ENCODE measurements at regions not wholly inside any gene's neighbourhood (a gene's known extent, or its start where the extent isn't known, plus 50 kb on each side); places are given as distances from the start of the nearest gene placed in this dataset.
"Not testable (repeated sequence)": the region's sequence is repeated elsewhere in the genome, so short reads cannot be mapped to it uniquely, and the experiment has no call there.

- H3K4me2 ChIP-seq = no peak overlapping the region
- H4K20me1 ChIP-seq = no peaks in the 10 kb centered on the region
- no peak overlapping the region for H3K9ac ChIP-seq
- H3K4me1 ChIP-seq = no peaks in the 10 kb centered on the region
- no peaks in the 10 kb centered on the region for H3K36me3 ChIP-seq
- no peaks in the 10 kb centered on the region for H3K9me3 ChIP-seq (replicated peaks in 1 of 11)
- H3K27me3 ChIP-seq = no peaks in the 10 kb centered on the region
- no peak overlapping the region for H3K27ac ChIP-seq
- TF ChIP-seq Cebpa-rat (IDR thresholded peaks at IDR 0.05) = no peak
- no peak overlapping the region for H3K4me3 ChIP-seq
Observed at GRCh38 chr20:12575352-12576095, 433.2 kb upstream of the SPTLC3 start.

DNA sequence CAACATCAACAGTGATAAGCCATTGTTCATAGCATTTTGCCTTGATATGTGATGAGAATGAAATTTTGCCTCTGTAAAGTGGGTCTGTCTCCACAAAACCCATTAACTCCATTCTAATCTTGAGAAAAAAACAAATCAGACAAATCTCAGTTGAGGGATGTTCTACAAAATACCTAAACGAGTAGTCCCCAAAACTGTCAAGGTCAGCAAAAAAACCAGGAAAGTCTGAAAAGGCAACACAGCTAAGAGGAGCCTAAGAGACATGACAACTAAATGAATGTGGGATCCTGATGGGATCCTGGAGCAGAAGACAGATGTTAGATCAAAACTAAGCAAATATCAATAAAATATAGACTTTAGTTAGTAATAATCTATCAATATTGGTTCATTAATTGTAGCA lies 431.6 kb upstream of the SPTLC3 start:
- TF ChIP-seq Cebpa-rat (IDR thresholded peaks at IDR 0.05) = no peak
- Histone ChIP-seq H3K36me3 (no peaks in the 10 kb centered on the region), H3K4me1 (no peaks in the 10 kb centered on the region), H3K27ac (no peak overlapping the region), H3K4me2 (no peak overlapping the region), H4K20me1 (no peaks in the 10 kb centered on the region), H3K27me3 (no peaks in the 10 kb centered on the region), H3K4me3 (no peak overlapping the region), H3K9me3 (replicated peaks in 1 of 11) (peaks cover 0 to 4% (median 0%) of the 10 kb centered on the region in 11 experiments; a peak in 1 of 22 replicates), H3K9ac (no peak overlapping the region)

GRCh38 chr20:12581644-12582289 lies 427.0 kb upstream of the SPTLC3 start:
- Histone ChIP-seq H3K4me3 (no peak overlapping the region), H3K9me3 (replicated peaks in 1 of 11) (peaks cover 0 to 7% (median 0%) of the 10 kb centered on the region in 11 experiments; a peak in 2 of 22 replicates), H4K20me1 (no peaks in the 10 kb centered on the region), H3K27ac (no peak overlapping the region), H3K4me1 (no peaks in the 10 kb centered on the region), H3K27me3 (no peaks in the 10 kb centered on the region), H3K9ac (no peak overlapping the region), H3K36me3 (no peaks in the 10 kb centered on the region), H3K4me2 (no peak overlapping the region)
- TF ChIP-seq Cebpa-rat (IDR thresholded peaks at IDR 0.05) = no peak

DNA sequence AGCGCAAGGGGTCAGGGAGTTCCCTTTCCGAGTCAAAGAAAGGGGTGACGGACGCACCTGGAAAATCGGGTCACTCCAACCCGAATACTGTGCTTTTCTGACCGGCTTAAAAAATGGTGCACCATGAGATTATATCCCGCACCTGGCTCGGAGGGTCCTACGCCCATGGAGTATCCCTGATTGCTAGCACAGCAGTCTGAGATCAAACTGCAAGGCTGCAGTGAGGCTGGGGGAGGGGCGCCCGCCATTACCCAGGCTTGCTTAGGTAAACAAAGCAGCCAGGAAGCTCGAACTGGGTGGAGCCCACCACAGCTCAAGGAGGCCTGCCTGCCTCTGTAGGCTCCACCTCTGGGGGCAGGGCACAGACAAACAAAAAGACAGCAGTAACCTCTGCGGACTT lies 426.1 kb upstream of the SPTLC3 start:
- not testable (repeated sequence) for H3K9ac ChIP-seq; H3K9me3 ChIP-seq (replicated peaks in 1 of 11); H4K20me1 ChIP-seq; H3K4me1 ChIP-seq; H3K36me3 ChIP-seq; H3K4me3 ChIP-seq; H3K4me2 ChIP-seq; H3K27me3 ChIP-seq; H3K27ac ChIP-seq

DNA sequence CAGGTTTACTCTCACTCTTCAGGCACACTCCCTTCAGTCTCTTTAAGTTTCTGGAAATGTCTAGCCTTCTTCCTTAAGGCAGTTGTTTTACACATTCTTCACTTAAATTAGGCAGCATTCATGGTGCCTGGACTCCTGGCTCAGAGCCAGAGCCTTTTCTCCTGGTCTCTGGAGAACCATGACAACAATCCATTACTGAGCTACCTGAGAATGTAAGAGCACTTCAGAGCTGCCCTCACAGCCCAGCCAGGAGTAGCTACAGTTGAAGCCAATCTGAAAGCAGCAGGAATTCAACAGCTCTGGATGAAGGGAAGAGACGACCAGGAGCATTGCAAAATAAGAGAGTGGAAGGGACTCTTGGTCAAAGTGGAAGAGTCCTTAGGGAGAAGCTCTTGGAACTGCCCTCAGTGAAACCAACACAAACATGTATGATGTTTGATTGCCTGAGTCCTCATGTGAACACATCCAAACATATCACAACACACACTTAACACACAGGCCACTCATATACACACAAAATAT lies 416.8 kb upstream of the SPTLC3 start:
- no peak overlapping the region for H3K4me3 ChIP-seq
- no peak for TF ChIP-seq Cebpa-rat (IDR thresholded peaks at IDR 0.05)
- no peak overlapping the region for H3K27ac ChIP-seq
- H3K9me3 ChIP-seq (replicated peaks in 1 of 11) = peaks cover 0 to 17% (median 8%) of the 10 kb centered on the region in 11 experiments; a peak in 9 of 22 replicates
- H3K36me3 ChIP-seq = no peaks in the 10 kb centered on the region
- H4K20me1 ChIP-seq = no peaks in the 10 kb centered on the region
- H3K4me1 ChIP-seq = no peaks in the 10 kb centered on the region
- no peak overlapping the region for H3K4me2 ChIP-seq
- no peaks in the 10 kb centered on the region for H3K27me3 ChIP-seq
- H3K9ac ChIP-seq = no peak overlapping the region

GRCh38 chr20:12592756-12593155 lies 416.0 kb upstream of the SPTLC3 start:
- no peak overlapping the region for H3K4me2 ChIP-seq
- H3K4me3 ChIP-seq = no peak overlapping the region
- peaks cover 0 to 17% (median 8%) of the 10 kb centered on the region in 11 experiments; a peak in 9 of 22 replicates for H3K9me3 ChIP-seq (replicated peaks in 1 of 11)
- no peak for TF ChIP-seq Cebpa-rat (IDR thresholded peaks at IDR 0.05)
- H3K27ac ChIP-seq = no peak overlapping the region
- no peaks in the 10 kb centered on the region for H3K27me3 ChIP-seq
- H3K9ac ChIP-seq = no peak overlapping the region
- no peaks in the 10 kb centered on the region for H3K36me3 ChIP-seq
- H3K4me1 ChIP-seq = no peaks in the 10 kb centered on the region
- H4K20me1 ChIP-seq = no peaks in the 10 kb centered on the region

- Histone ChIP-seq H3K4me3 (no peak overlapping the region), H3K27me3 (no peaks in the 10 kb centered on the region), H3K9me3 (replicated peaks in 1 of 11) (peaks cover 0 to 17% (median 8%) of the 10 kb centered on the region in 11 experiments; a peak in 9 of 22 replicates), H3K36me3 (no peaks in the 10 kb centered on the region), H3K27ac (no peak overlapping the region), H3K4me1 (no peaks in the 10 kb centered on the region), H3K9ac (no peak overlapping the region), H3K4me2 (no peak overlapping the region), H4K20me1 (no peaks in the 10 kb centered on the region)
- TF ChIP-seq Cebpa-rat (IDR thresholded peaks at IDR 0.05) = no peak
Observed at GRCh38 chr20:12593342-12593873, 415.4 kb upstream of the SPTLC3 start.

GRCh38 chr20:12594410-12595088 lies 414.2 kb upstream of the SPTLC3 start:
- H3K9me3 ChIP-seq (replicated peaks in 1 of 11) = peaks cover 0 to 11% (median 6%) of the 10 kb centered on the region in 11 experiments; a peak in 8 of 22 replicates
- no peaks in the 10 kb centered on the region for H4K20me1 ChIP-seq
- TF ChIP-seq Cebpa-rat (IDR thresholded peaks at IDR 0.05) = no peak
- H3K4me3 ChIP-seq = no peak overlapping the region
- no peak overlapping the region for H3K4me2 ChIP-seq
- no peak overlapping the region for H3K27ac ChIP-seq
- no peak overlapping the region for H3K9ac ChIP-seq
- no peaks in the 10 kb centered on the region for H3K27me3 ChIP-seq
- H3K36me3 ChIP-seq = no peaks in the 10 kb centered on the region
- no peaks in the 10 kb centered on the region for H3K4me1 ChIP-seq

DNA sequence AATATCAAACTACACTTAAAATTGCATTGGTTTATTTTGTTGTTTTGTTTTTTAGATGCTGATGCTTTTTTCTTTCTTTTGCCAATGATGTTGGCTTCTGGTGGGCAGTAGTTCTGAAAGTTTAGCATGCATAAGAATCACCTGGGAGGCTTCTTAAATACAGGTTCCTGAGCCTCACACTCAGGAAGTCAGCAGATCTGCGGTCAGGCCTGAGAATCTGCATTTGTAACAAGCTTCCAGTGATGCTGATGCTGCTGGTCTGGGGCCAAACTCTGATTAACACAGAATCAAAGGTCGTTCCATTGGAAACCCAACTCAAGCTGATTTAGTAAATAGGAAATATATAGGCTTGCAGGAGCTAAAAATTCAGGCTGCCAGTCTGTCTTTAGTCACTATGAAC lies 412.9 kb upstream of the SPTLC3 start:
- no peak overlapping the region for H3K9ac ChIP-seq
- H3K9me3 ChIP-seq (replicated peaks in 1 of 11) = no peaks in the 10 kb centered on the region
- H4K20me1 ChIP-seq = no peaks in the 10 kb centered on the region
- no peaks in the 10 kb centered on the region for H3K4me1 ChIP-seq
- no peak overlapping the region for H3K27ac ChIP-seq
- no peaks in the 10 kb centered on the region for H3K27me3 ChIP-seq
- no peak for TF ChIP-seq Cebpa-rat (IDR thresholded peaks at IDR 0.05)
- no peak overlapping the region for H3K4me3 ChIP-seq
- no peaks in the 10 kb centered on the region for H3K36me3 ChIP-seq
- H3K4me2 ChIP-seq = no peak overlapping the region

Data from BLaER1 treated with 17β-estradiol and CSF1 and Interleukin-3, amounts not matched to agents 10 nM and 100 nM (cell line).